ENCODE measurements at regions not wholly inside any gene's neighbourhood (a gene's known extent, or its start where the extent isn't known, plus 50 kb on each side); places are given as distances from the start of the nearest gene placed in this dataset.

GRCh38 chr1:14500041-14500440, 98.4 kb upstream of the KAZN start:
- no peak overlapping the region for H3K27ac ChIP-seq (ENCODE audit: control insufficient read depth, insufficient read depth, low read length)
- no peaks in the 10 kb centered on the region for H4K20me1 ChIP-seq (ENCODE audit: control insufficient read depth, extremely low read depth, insufficient read depth, low read length)
- dilution Hi-C loops (cut with MboI; ENCODE audit: extremely low pct_ligation_motif_present, low sequenced_read_pairs), result no loop called here
- H3K9ac ChIP-seq (ENCODE audit: control insufficient read depth, extremely low read depth, insufficient read depth, low read length), result no peak overlapping the region
- DNase-seq (ENCODE audit: low read depth, low spot score), result no peak
- no peaks in the 10 kb centered on the region for H3K36me3 ChIP-seq (ENCODE audit: control insufficient read depth in 2 of 2, extremely low read depth in 1 of 2, insufficient read depth in 2 of 2, low read length in 2 of 2)
- H3K27me3 ChIP-seq (ENCODE audit: control insufficient read depth, extremely low read depth, insufficient read depth, low read length), result no peaks in the 10 kb centered on the region
- no peak for TF ChIP-seq EZH2 (IDR thresholded peaks at IDR 0.05; ENCODE audit: low read length)
- TF ChIP-seq, protein P1, sequence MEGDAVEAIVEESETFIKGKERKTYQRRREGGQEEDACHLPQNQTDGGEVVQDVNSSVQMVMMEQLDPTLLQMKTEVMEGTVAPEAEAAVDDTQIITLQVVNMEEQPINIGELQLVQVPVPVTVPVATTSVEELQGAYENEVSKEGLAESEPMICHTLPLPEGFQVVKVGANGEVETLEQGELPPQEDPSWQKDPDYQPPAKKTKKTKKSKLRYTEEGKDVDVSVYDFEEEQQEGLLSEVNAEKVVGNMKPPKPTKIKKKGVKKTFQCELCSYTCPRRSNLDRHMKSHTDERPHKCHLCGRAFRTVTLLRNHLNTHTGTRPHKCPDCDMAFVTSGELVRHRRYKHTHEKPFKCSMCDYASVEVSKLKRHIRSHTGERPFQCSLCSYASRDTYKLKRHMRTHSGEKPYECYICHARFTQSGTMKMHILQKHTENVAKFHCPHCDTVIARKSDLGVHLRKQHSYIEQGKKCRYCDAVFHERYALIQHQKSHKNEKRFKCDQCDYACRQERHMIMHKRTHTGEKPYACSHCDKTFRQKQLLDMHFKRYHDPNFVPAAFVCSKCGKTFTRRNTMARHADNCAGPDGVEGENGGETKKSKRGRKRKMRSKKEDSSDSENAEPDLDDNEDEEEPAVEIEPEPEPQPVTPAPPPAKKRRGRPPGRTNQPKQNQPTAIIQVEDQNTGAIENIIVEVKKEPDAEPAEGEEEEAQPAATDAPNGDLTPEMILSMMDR (optimal IDR thresholded peaks at IDR 0.05 in 1 of 3, IDR thresholded peaks at IDR 0.05 in 1 of 3, conservative IDR thresholded peaks at IDR 0.05 in 1 of 3; ENCODE audit: extremely low read depth in 1 of 3, insufficient read depth in 2 of 3, low read length in 3 of 3), result no peak
- H3K79me2 ChIP-seq (ENCODE audit: control insufficient read depth, insufficient read depth, low read length), result no peaks in the 10 kb centered on the region
- H3K4me3 ChIP-seq (ENCODE audit: control insufficient read depth in 2 of 3, extremely low read depth in 1 of 3, insufficient read depth in 2 of 3, low read depth in 1 of 3, low read length in 3 of 3), result no peak overlapping the region
- no peaks in the 10 kb centered on the region for H3K9me1 ChIP-seq (ENCODE audit: control insufficient read depth, extremely low read depth, insufficient read depth, low read length)
- no peak overlapping the region for H3K4me2 ChIP-seq (ENCODE audit: control insufficient read depth, extremely low read depth, insufficient read depth, low read depth, low read length)
- FAIRE-seq, result no peak
- H3K4me1 ChIP-seq (ENCODE audit: control insufficient read depth, extremely low read depth, insufficient read depth, low read length), result peaks cover 9% of the 10 kb centered on the region
- no peaks in the 10 kb centered on the region for H3K9me3 ChIP-seq (ENCODE audit: control insufficient read depth, low read depth, low read length)
- no peak overlapping the region for H2AFZ ChIP-seq (ENCODE audit: control insufficient read depth, low read length)

GRCh38 chr1:14500912-14501311, 97.6 kb upstream of the KAZN start:
- Histone ChIP-seq H3K4me1 (ENCODE audit: control insufficient read depth, extremely low read depth, insufficient read depth, low read length) (peaks cover 9% of the 10 kb centered on the region), H3K9me1 (ENCODE audit: control insufficient read depth, extremely low read depth, insufficient read depth, low read length) (no peaks in the 10 kb centered on the region), H3K79me2 (ENCODE audit: control insufficient read depth, insufficient read depth, low read length) (no peaks in the 10 kb centered on the region), H3K27ac (ENCODE audit: control insufficient read depth, insufficient read depth, low read length) (no peak overlapping the region), H3K36me3 (ENCODE audit: control insufficient read depth in 2 of 2, extremely low read depth in 1 of 2, insufficient read depth in 2 of 2, low read length in 2 of 2) (no peaks in the 10 kb centered on the region), H3K4me3 (ENCODE audit: control insufficient read depth in 2 of 3, extremely low read depth in 1 of 3, insufficient read depth in 2 of 3, low read depth in 1 of 3, low read length in 3 of 3) (no peak overlapping the region), H3K9me3 (ENCODE audit: control insufficient read depth, low read depth, low read length) (no peaks in the 10 kb centered on the region), H2AFZ (ENCODE audit: control insufficient read depth, low read length) (no peak overlapping the region), H3K9ac (ENCODE audit: control insufficient read depth, extremely low read depth, insufficient read depth, low read length) (no peak overlapping the region), H3K27me3 (ENCODE audit: control insufficient read depth, extremely low read depth, insufficient read depth, low read length) (no peaks in the 10 kb centered on the region), H4K20me1 (ENCODE audit: control insufficient read depth, extremely low read depth, insufficient read depth, low read length) (no peaks in the 10 kb centered on the region), H3K4me2 (ENCODE audit: control insufficient read depth, extremely low read depth, insufficient read depth, low read depth, low read length) (no peak overlapping the region)
- dilution Hi-C loops (cut with MboI; ENCODE audit: extremely low pct_ligation_motif_present, low sequenced_read_pairs), result no loop called here
- DNase-seq (ENCODE audit: low read depth, low spot score) (no peak), FAIRE-seq (no peak)
- TF ChIP-seq, protein P1 (optimal IDR thresholded peaks at IDR 0.05 in 1 of 3, IDR thresholded peaks at IDR 0.05 in 1 of 3, conservative IDR thresholded peaks at IDR 0.05 in 1 of 3; ENCODE audit: extremely low read depth in 1 of 3, insufficient read depth in 2 of 3, low read length in 3 of 3), result no peak
- TF ChIP-seq EZH2 (IDR thresholded peaks at IDR 0.05; ENCODE audit: low read length), result no peak
